AG09319 (cell line): ENCODE measurements at regions not wholly inside any gene's neighbourhood (a gene's known extent, or its start where the extent isn't known, plus 50 kb on each side); places are given as distances from the start of the nearest gene placed in this dataset.

Source experiments
- DNase-seq: peaks from one replicate; pipeline ENCODE4 v3.0.0-alpha.2; 2010; ENCODE audit warnings: low read depth; ENCODE audit errors: extremely low read depth
- TF ChIP-seq, protein P1 (sequence below): IDR thresholded peaks from 2 replicates; pipeline ENCODE4 v1.5.1; 2011; ENCODE audit warnings: low read depth, mild to moderate bottlenecking, inconsistent platforms, low read length, moderate library complexity

DNA sequence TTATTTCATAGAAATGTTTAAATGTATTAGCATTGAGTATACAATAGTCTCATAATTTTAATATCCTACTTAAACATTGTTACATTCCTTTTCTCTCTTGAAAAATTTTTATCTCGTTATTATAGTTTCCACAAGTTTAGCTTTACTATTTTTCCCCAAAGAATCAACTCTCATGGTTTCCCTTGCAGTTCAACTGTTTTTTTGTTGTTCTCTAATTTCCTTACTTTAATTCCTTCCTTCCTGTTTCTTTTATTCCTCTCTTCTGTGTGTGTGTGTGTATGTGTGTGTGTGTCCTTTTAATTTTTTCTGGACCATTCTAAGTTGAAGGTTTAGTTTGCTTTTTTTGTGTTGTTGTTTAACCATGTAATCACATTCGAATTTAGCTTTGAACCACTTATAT lies 171.1 kb downstream of the GASK1B start:
- TF ChIP-seq, protein P1, sequence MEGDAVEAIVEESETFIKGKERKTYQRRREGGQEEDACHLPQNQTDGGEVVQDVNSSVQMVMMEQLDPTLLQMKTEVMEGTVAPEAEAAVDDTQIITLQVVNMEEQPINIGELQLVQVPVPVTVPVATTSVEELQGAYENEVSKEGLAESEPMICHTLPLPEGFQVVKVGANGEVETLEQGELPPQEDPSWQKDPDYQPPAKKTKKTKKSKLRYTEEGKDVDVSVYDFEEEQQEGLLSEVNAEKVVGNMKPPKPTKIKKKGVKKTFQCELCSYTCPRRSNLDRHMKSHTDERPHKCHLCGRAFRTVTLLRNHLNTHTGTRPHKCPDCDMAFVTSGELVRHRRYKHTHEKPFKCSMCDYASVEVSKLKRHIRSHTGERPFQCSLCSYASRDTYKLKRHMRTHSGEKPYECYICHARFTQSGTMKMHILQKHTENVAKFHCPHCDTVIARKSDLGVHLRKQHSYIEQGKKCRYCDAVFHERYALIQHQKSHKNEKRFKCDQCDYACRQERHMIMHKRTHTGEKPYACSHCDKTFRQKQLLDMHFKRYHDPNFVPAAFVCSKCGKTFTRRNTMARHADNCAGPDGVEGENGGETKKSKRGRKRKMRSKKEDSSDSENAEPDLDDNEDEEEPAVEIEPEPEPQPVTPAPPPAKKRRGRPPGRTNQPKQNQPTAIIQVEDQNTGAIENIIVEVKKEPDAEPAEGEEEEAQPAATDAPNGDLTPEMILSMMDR = no peak
- no peak for DNase-seq

DNA sequence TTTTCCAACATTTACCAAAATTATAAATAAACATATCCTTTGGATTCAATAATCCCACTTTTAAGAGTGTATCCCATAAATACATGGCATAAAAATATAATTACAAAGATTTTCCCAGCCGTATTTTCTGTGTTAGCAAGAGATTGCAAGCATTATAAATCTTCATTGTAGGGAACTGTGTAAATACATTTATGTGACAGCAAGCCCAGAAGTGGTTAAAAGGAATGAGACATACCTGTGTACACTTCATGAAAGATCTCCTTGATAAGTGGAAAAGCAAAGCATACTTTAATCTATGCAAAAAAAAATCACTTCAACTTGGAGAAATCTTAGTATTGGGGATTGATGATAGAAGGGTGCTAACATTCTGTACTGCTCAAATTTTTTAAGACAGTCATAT lies 173.1 kb downstream of the GASK1B start:
- no peak for DNase-seq
- TF ChIP-seq, protein P1 = no peak

DNA sequence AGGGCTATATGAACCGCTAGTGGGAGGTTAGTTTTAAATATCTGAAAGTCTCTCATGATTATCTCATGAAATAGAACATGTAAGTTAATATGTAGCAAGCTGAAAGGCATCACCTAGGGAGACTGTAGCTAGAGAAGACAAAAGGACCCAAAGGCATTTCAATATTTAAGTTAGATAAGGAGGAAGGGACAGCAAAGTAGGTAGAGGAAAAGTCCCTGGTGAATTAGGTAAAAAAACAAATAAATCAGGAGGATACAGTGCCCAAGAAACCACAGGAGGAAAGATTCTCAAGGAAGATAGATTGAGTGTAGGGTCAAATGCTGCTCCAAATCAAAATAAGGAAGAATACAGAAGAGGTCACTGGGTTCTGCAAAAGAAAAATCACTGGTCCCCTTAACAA lies 175.5 kb downstream of the GASK1B start:
- DNase-seq = no peak
- TF ChIP-seq, protein P1 = no peak

DNA sequence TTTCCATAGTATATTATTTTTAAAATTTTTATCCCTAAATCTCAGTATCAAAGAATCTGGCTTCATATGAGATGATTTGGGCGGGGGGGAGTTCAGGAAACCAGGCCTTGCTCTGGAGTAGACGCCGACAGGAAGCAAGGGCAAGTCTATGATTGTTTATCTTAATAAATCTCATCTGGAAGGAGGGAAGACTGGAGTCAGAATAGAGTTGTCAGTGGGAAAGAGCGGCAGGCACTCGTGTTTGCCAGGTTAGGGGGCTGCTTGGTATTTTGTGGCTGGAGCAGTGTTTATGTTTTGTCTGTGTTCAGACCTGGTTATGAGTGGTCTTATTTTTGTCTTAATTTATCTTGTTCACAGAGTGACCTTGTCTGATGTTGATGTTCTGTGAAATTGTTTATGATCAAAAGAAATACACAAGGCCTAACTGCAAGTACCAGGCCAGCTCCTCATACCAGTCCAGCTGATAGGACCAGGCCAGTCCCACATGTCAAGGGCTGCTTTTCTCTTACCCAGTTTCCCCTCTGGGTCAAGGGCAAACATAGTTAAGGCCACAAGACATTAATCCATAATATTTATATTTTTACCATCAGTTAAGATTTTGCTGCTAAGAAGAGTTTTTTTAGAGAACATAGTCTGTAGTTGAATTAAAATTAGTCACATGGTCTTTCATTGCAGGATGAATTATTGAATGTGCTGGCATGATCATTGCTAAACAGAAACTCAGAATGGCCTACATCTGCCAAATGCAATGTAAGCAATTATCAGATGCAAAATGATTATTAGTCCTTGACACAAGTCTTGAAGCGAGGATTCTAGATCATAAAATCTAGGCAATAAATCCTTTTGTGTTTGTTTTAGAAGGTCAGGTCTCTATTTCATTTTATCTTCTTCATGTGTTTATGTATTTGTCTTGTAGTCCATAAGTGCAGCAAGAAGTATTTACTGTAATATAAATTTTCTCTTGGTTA lies 176.5 kb downstream of the GASK1B start:
- no peak for DNase-seq
- TF ChIP-seq, protein P1 = no peak

DNA sequence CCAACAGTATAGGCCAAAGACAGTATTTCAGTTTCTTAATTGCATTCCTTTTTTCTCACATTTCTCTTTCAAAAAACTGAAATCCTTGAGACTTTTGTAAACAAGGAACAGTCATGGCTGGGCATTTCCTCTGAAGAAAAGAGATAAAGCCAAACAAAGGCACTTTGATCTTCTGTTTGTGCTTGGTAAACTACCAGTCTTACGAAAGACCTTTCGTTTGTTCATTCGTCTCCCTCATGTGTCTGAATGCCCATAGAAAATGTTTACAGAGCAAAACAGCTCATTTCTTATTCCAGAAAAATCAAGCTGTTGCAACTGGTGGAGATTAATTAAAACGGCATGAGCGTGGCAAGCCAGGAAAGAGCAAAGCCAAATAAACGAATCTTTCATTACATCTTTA lies 178.0 kb downstream of the GASK1B start:
- TF ChIP-seq, protein P1 = no peak
- no peak for DNase-seq

DNA sequence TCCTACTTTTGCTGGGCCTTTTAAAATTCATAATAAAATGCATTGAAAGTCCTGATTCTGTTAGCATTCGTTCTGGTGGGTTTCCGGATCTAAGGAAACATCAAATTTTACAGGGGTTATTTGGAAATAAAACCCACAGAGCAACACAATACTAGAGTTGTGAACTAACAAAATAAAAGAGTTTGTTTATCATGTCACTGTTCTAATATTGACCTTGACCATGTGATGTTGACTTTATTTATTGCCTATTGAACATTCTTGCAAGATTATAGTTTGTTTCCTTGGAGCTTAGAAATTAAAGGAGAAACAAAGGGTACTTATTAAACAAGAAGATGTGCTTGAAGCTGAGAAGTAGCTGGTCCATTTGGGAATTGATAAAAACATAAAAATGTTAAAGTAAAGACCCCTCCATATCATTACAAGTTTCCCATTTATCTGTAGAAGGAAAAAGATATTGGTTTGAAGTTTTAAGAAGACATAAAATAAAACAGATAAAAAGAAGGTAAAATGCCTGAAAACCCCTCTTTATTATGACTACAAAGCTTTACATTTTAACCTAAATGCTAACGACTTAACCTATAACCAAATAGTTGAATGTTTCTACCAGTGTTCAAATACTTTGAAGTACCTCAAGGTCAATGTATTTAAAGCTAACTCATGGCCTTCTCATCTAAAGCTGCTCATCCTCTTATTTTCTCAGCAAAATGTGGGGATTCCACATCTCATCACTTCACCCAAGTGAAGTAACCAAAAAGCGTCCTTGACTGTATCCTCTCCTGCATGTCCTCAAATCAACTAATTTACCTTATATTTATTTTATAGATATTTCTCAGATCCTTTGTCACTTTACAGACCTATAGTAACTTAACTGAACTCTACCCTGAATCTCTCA lies 179.6 kb downstream of the GASK1B start:
- no peak for DNase-seq
- TF ChIP-seq, protein P1 = no peak
